IMR-90 (cell line): ENCODE measurements at regions not wholly inside any gene's neighbourhood (a gene's known extent, or its start where the extent isn't known, plus 50 kb on each side); places are given as distances from the start of the nearest gene placed in this dataset.

Source experiments
- BHLHE40 ChIP-seq: fragments of 150-350 bp; IDR thresholded peaks from 2 replicates; pipeline ENCODE4 v1.6.1; 2016; ENCODE audit warnings: mild to moderate bottlenecking, low read depth, low read length
- CEBPB ChIP-seq: IDR thresholded peaks from 2 replicates; pipeline ENCODE4 v1.6.1; 2012; ENCODE audit warnings: low read depth, low read length, improper control_type of control experiment
- FOS ChIP-seq: fragments of 150-350 bp; IDR thresholded peaks from 2 replicates; pipeline ENCODE4 v1.6.1; 2016; ENCODE audit warnings: low read depth, low read length
- MAFK ChIP-seq: IDR thresholded peaks from 2 replicates; pipeline ENCODE4 v1.6.1; 2012; ENCODE audit warnings: low read depth, low read length, improper control_type of control experiment
- MAZ ChIP-seq: IDR thresholded peaks from 2 replicates; pipeline ENCODE4 v1.6.1; 2012; ENCODE audit warnings: low read depth, mild to moderate bottlenecking, low read length, improper control_type of control experiment, moderate library complexity, borderline replicate concordance
- MXI1 ChIP-seq: IDR thresholded peaks from 2 replicates; pipeline ENCODE4 v1.6.1; 2012; ENCODE audit warnings: low read depth, mild to moderate bottlenecking, low read length, moderate library complexity, borderline replicate concordance
- POLR2A ChIP-seq: IDR thresholded peaks from 2 replicates; pipeline ENCODE4 v1.6.1; 2012; ENCODE audit warnings: mild to moderate bottlenecking, low read depth, low read length
- RAD21 ChIP-seq: IDR thresholded peaks from 2 replicates; pipeline ENCODE4 v1.6.1; 2012; ENCODE audit warnings: low read length, improper control_type of control experiment
- RCOR1 ChIP-seq: IDR thresholded peaks from 2 replicates; pipeline ENCODE4 v1.6.1; 2012; ENCODE audit warnings: mild to moderate bottlenecking, low read length, improper control_type of control experiment; ENCODE audit not compliant: insufficient replicate concordance
- RFX5 ChIP-seq: IDR thresholded peaks from 2 replicates; pipeline ENCODE4 v1.8.0; 2012; ENCODE audit warnings: low read depth, mild to moderate bottlenecking, low read length, moderate library complexity
- SMC3 ChIP-seq: fragments of 150-350 bp; IDR thresholded peaks from 2 replicates; pipeline ENCODE4 v1.6.1; 2016; ENCODE audit warnings: low read depth, mild to moderate bottlenecking, antibody characterized with exemption, low read length, moderate library complexity
- USF2 ChIP-seq: fragments of 150-350 bp; IDR thresholded peaks from 2 replicates; pipeline ENCODE4 v1.6.1; 2017; ENCODE audit warnings: mild to moderate bottlenecking, antibody characterized with exemption, low read length, low read depth
- TF ChIP-seq, protein P1 (sequence below): conservative IDR thresholded peaks from 2 replicates; pipeline ENCODE4 v1.5.1; 2012; ENCODE audit warnings: mild to moderate bottlenecking, low read depth, low read length, improper control_type of control experiment
- TF ChIP-seq, protein P2 (sequence below): fragments of 150-350 bp; IDR thresholded peaks from 2 replicates; pipeline ENCODE4 v1.6.1; 2016; ENCODE audit warnings: low read depth, mild to moderate bottlenecking, low read length, moderate library complexity, borderline replicate concordance

GRCh38 chr9:100725371-100725770, 147.5 kb downstream of the CAVIN4 start:
- TF ChIP-seq POLR2A = no peak
- TF ChIP-seq, protein P1, sequence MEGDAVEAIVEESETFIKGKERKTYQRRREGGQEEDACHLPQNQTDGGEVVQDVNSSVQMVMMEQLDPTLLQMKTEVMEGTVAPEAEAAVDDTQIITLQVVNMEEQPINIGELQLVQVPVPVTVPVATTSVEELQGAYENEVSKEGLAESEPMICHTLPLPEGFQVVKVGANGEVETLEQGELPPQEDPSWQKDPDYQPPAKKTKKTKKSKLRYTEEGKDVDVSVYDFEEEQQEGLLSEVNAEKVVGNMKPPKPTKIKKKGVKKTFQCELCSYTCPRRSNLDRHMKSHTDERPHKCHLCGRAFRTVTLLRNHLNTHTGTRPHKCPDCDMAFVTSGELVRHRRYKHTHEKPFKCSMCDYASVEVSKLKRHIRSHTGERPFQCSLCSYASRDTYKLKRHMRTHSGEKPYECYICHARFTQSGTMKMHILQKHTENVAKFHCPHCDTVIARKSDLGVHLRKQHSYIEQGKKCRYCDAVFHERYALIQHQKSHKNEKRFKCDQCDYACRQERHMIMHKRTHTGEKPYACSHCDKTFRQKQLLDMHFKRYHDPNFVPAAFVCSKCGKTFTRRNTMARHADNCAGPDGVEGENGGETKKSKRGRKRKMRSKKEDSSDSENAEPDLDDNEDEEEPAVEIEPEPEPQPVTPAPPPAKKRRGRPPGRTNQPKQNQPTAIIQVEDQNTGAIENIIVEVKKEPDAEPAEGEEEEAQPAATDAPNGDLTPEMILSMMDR = no peak
- no peak for TF ChIP-seq USF2
- TF ChIP-seq SMC3 = no peak
- TF ChIP-seq MAFK = no peak
- no peak for TF ChIP-seq RAD21
- no peak for TF ChIP-seq CEBPB
- TF ChIP-seq RCOR1 = no peak
- no peak for TF ChIP-seq MXI1
- TF ChIP-seq FOS = no peak
- no peak for TF ChIP-seq RFX5
- TF ChIP-seq MAZ = no peak
- no peak for TF ChIP-seq BHLHE40
- TF ChIP-seq, protein P2, sequence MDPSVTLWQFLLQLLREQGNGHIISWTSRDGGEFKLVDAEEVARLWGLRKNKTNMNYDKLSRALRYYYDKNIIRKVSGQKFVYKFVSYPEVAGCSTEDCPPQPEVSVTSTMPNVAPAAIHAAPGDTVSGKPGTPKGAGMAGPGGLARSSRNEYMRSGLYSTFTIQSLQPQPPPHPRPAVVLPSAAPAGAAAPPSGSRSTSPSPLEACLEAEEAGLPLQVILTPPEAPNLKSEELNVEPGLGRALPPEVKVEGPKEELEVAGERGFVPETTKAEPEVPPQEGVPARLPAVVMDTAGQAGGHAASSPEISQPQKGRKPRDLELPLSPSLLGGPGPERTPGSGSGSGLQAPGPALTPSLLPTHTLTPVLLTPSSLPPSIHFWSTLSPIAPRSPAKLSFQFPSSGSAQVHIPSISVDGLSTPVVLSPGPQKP = no peak
